ENCODE measurements at regions not wholly inside any gene's neighbourhood (a gene's known extent, or its start where the extent isn't known, plus 50 kb on each side); places are given as distances from the start of the nearest gene placed in this dataset.
A peak's percentile ranks its signal among the peaks of the same experiment; 100 is the strongest.

DNA sequence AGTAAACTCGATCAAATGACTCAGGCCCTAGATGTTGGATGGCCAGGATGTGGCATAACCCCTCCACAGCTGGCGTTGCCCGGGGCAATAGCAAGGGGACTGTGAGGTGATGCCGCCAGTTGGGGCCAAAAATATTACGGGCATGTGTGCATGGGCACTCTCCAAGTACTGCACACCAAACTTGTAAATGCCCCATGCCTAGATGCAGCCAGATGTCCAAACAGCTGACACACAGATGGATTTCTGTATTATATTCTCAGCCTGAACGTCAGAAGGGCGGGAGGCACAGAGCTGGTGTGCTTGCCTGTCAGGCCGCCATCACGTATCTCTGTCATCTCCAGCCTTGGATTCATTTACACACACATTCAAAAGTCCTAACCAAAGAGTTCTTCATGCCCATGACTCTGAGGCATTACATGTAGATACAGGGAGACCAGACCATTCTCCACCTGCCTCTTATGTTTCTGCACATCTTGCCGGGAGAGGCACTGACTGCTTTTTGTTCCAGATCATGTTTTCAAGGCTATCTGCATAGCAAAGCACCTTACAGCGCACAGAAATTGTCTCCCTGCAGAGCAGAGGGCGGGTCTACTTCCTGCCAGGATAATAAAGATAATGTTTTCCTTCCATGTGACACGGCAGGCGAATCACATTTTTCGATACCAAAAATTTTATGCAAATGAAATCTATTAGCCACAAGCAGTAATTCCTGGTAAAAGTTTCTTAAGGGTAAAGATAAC is 200.9 kb upstream of the ADAMTS16 start:
- DNase-seq (ENCODE audit: low spot score in 2 of 2), result no peak
- no peak for FAIRE-seq

DNA sequence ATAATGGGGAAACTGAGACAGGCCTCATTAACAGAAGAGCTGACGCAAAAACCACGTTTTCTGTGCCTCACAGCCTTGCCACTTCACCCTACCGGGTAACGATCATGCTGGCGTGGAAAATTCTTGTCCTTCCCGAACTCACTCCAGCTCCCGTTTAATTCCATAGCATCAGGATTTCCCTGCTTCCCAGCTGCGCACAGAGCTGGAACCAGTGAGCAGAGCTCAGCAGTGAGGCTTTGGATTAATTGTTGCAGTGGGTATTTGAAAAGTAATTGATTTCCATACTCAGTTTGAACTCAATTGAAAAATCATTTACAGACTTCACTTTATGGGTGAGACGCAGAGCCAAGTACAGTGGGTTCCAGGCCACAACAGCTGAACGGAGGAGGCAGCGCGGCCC is 199.0 kb upstream of the ADAMTS16 start:
- FAIRE-seq (no peak), DNase-seq (ENCODE audit: low spot score in 2 of 2) (no peak)

DNA sequence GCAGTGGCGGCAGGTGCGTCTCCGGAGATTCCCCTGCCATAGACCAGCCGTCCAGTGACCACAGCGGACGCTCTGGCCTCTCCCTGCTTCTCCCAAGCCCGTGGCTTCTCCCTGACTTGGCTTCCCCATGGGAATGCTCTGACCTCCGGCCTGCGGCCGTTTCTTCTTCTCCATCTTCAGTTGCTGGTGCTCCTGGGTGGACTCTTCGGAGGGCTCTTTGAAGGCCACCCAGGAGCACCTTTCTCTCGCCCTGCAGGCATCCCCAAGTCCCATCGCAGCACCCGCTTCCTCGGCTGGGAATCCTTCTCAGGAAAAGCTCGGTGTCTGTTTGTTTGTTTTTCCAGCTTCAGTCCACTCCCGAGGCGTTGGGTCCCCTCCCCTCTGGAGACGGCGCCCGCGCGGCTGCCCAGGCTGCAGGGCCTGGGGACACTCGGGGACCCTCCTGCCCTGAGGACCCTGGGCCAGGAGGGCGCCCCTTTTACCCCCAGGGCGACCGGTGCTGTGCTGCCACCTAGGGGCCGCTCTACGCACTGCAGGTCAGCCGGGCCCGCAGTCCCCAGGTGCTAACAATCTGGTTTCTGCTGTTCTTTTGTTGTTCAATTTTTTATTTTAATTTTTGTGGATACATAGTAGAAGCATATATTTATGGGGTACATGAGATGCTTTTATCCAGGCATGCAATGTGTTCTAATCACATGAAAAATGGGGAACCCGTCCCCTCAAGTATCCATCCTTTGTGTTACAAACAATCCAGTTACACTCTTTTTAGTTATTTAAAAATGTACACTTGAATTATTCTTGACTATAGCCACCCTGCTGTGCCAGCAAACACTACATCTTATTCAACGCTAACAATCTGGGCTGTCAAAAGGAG is 197.9 kb upstream of the ADAMTS16 start:
- peak in 1 of 2 donors; percentile 34 for DNase-seq (ENCODE audit: low spot score in 2 of 2)
- no peak for FAIRE-seq

DNA sequence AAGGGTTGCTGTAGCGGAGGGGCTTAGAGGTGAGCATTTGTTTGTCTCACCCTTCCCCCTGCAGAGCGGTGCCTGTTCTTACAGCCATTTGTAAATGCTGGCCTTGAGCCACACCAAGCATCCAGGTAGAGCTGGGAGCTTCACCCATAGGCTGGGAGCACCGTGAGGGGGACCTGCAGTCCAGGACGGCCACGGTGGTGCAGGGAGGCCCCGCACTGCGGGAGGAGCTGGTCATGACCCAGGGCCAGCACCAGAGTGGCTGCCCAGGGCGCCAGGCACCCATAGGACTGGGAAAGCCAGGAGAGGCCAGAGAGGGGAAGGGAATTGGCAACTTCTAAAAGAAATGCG is 197.3 kb upstream of the ADAMTS16 start:
- DNase-seq (ENCODE audit: low spot score in 2 of 2) (no peak), FAIRE-seq (no peak)

DNA sequence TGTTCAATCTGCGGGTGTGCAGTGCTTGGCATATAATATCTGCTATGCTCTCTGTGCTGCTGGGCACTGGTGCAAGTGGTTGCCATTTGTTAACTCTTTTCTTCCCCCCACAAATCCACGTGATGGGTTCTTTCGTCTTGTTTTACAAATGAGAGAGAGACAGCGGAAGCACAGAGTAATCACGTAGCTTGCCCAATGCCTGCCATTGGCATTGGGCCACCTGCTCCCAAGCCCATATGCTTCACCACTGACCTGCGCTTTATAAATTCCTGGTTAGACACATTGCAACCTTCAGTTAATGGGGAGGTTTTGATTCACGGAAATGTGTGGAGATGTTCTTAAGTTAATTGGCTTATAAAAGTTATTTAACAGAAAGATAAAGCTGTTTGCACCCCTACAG is 194.8 kb upstream of the ADAMTS16 start:
- no peak for FAIRE-seq
- no peak for DNase-seq (ENCODE audit: low spot score in 2 of 2)

DNA sequence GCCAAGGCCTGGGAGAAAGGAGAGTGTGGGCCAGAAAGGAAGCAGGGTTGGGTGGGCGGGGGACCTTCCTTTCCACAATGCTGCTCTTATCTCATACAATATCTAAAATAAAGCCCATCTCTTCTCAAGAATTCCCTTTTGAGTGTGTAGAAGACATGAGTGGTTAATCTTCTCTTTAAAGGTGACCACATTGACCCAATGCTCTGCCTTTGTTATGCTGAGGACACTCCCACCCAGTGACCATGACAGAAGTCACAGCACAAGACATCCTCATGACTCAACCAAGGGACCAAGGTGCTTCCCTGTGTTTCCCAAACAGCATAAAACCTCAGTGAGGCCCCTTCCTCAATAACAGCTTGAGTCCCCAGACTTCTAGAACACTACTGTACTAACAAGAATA is 193.0 kb upstream of the ADAMTS16 start:
- DNase-seq (ENCODE audit: low spot score in 2 of 2) (no peak), FAIRE-seq (no peak)

DNA sequence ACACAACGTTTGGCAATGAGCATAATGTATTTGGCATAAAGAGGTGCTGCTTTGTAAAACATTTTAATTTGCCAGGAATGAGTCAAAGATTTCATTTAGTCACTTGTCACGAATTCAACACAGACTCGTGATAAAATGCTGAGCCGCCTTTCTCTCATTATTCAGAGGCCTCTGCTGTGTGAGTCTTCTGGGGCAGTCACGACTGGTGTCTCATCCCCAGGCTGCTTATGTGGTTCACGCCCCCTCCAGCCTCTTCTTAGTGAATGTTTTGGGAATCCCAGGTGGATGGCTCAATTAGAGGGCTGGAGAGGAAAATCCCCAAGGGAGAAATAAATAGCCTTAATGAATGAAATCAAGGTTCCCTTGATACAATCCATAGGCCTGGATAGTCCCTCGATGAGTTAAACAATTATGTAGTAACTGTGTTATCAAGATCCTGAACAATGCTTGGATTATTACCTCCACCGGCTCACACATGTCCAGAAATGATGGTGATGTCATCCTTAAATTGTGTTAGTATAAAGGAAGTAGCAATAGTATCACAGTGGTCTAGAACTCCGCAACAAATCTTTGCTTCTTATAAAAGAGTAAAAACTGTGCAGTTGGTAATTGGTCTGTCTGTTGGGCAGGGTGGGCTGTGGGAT is 192.1 kb upstream of the ADAMTS16 start:
- DNase-seq (ENCODE audit: low spot score in 2 of 2), result no peak
- no peak for FAIRE-seq

DNA sequence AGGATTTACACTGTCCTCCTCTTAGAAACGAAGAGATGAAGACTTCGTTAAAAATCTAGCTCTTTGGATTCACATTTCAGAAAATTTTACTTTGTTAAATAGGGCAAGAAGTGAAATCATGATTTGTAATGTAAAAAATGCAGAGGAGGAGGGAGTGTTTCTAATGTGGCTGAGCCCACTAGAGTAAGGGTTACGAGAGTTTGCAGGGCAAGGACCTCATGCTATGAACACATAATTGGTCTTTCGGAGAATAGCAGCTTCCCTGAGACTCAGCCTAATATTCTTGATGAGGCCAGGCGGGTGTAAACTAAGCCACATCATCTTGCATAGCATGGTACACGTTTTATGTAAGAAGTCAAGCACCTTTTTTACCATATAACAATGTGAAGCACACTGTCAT is 191.0 kb upstream of the ADAMTS16 start:
- FAIRE-seq (no peak), DNase-seq (ENCODE audit: low spot score in 2 of 2) (no peak)

DNA sequence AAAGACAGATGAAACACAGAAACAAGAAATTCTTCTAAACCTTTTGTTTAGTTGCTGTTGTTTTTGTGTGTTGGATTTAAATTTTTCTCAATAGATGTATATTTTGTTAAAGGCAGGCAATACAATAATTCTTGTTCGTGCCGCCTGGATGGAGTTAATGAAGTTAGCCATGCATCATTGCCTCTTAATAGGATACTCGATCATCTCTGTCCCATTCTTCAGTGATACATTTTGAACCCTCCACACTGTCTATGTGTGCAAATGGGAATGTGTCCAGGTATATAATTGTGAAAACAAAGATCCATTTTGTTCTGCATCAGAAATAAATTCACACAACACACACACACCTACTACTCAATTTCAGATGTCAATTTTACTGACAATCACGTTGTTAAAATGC is 186.6 kb upstream of the ADAMTS16 start:
- DNase-seq (ENCODE audit: low spot score in 2 of 2) (no peak), FAIRE-seq (no peak)

DNA sequence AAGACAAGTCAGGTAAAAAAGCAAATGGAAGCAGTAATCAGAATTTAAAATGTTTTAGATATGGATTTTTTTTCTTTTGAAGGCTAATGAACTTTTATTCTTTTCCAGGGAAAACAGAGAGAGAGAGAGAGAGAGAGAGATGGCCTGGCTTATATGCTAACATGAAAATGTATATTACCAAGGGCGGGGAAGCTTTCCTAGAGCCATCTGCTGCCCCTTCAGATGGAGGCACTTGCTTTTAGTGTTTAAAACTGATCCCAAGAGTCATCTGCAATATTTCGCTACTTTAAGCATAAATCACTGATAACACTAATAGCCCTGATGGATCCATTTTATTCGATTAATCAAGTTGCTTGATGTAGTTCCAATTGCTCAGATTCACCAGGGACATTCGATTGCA is 186.1 kb upstream of the ADAMTS16 start:
- FAIRE-seq, result no peak
- no peak for DNase-seq (ENCODE audit: low spot score in 2 of 2)

DNA sequence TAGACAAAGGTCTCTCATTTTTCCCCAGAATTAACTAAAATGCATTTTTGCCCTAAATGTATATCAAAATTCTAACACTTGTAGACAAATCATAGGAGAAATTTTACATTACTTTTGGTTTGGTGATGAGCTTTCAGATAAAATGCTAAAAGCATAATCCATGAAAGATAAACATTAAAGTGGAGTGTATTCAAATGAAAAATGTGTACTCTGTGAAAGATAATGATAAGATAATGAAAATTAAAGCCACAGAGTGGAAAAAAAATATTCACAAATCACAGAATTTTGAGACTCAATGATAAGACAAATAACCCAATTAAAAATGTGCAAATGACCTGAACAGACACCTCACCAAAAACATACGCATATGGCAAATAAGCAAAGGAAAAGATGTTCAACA is 176.9 kb upstream of the ADAMTS16 start:
- FAIRE-seq, result no peak
- DNase-seq (ENCODE audit: low spot score in 2 of 2), result no peak

DNA sequence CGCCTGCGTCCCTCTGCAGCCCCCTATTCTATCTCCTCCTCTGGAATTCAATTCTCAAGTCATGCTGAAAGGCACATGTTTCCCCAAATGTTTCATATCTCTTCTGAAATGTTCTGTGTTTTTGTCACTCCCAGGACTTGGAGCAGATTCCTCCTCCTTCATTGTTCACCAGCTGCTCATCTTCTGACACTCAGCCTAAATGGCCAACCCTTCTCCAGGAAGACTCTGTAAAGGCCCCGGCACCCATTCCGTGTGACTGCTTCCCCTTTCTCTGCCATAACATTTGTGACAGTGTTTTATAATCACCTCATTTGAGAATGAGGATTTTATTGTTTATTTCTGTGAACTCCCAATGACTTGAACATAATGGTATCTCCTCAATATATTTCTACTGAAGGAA is 170.8 kb upstream of the ADAMTS16 start:
- DNase-seq (ENCODE audit: low spot score in 2 of 2) (no peak), FAIRE-seq (no peak)

DNA sequence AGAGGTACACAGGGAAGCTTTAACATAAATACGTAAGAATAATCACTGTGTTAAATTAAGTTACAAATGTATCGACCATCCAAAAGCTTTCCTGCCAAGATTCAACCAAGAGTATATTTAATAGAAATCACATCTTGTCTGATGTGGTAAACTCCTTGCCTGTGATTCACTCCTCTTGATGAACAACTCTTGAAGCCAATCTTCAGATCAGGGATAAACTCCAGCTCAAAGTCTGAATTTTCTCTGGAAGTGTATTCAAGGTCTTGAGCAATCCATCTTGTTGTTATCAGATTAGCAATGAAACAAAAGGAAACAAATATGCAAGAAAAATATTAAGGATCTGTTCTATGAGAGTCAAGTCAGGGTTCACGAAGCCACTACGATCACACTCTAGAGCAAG is 170.0 kb upstream of the ADAMTS16 start:
- FAIRE-seq (no peak), DNase-seq (ENCODE audit: low spot score in 2 of 2) (no peak)

DNA sequence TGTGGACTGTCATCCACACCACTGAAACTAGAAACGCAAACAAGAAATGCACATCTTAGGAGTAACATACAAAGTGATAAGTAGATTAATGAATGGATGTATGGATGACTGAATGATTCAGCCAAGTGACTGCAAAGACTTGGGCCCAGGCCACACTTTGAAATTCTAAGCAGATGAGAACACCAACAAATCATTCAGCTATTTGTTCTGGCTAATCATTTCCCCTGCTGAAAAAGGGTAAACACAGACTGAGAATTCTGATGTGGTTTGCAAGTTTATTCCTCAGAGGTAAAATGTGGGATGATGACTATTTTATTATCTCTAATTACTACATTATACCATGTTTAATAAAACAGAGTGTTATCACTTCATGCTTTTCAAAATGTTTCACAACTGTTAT is 163.2 kb upstream of the ADAMTS16 start:
- DNase-seq (ENCODE audit: low spot score in 2 of 2), result no peak
- FAIRE-seq, result no peak

DNA sequence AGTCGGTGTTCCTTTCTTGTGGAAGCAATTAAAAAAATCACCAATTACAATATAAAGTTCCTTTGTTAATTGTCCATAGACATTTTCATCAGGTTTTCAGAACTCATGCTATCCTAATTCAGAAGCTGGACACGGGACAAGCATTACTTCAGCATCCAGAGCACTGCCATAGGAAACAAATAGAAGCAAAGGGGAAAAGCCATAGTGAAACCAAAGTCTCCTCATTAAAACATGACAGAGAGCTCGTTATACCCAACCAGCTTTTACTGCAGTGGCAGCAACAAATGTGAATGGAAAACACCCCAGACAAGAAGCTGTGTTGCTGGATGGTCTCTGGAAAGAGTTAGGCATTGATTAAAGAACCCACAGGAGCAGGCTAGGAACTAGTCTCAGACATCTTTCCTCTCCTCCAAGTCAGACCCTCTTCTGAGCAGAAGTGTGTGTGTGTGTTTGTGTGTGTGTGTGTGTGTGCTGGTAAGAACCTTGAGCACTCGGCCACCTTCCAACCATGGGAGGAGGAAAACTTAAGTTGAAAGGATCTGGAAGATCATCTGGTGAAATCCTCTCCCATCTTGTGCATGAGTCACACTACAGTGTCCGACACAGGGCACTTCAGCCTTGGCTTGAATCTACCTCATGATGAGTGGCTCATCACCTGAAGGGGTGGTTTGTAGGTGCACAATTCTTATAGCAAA is 162.6 kb upstream of the ADAMTS16 start:
- no peak for FAIRE-seq
- no peak for DNase-seq (ENCODE audit: low spot score in 2 of 2)

DNA sequence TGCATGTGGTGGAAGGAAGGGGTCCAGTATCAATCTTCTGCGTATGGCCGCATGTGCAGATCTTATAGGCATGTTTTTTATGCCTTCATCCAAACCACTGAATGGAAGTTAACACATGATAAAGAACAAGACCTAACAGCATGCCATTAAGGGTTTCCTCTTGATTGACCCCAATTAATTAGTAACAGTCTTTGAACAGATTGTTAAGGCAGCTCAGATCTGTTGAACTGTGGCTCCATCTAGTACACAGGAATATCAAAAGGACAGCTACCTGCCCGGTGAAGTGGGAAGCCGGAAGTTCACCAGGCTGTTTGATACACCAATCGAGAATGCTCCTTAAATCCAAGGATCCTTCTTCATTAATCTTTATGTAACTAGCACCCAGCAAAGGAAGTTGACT is 159.9 kb upstream of the ADAMTS16 start:
- no peak for FAIRE-seq

DNA sequence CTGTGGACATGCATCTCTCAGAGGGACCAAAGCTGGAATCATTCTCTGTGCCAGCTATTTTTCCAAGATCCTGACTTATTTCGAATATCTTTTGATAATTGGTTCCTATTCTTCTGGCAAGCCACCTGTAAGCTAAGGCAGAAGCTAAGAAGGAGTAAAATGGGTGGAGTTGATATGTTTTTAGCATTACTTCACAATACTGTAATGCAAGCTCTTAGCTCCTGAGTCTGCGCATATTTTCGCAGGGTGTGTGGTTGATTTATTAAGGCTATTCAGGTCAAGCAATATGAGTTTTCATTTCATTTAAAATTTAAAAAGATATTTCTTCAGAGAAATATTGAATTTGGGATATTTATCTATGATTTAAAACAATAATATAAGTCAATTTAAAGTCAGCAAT is 158.5 kb upstream of the ADAMTS16 start:
- no peak for FAIRE-seq
- no peak for DNase-seq (ENCODE audit: low spot score in 2 of 2)

More for the DNA sequence above, 159.9 kb upstream of the ADAMTS16 start:
- no peak for DNase-seq (ENCODE audit: low spot score in 2 of 2)

DNA sequence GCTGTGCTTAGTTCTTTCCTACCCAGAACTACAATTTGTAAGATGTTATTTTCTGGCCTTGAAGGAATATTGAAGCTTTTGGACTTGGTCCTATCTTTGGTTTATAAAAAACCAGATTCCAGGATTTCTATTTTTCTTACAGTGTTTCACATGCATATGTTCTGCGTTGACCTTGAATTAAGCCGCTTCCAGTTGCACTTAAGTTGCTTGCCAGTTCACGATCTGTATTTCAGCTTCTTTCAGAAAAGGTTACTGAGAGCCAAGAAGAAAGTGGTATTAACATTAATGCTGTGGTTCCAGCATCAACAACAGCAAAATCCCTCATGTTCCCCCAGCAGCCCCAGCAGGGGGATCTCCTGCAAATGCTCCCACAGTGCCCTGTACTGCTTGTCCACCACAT is 156.4 kb upstream of the ADAMTS16 start:
- DNase-seq (ENCODE audit: low spot score in 2 of 2) (no peak), FAIRE-seq (no peak)

DNA sequence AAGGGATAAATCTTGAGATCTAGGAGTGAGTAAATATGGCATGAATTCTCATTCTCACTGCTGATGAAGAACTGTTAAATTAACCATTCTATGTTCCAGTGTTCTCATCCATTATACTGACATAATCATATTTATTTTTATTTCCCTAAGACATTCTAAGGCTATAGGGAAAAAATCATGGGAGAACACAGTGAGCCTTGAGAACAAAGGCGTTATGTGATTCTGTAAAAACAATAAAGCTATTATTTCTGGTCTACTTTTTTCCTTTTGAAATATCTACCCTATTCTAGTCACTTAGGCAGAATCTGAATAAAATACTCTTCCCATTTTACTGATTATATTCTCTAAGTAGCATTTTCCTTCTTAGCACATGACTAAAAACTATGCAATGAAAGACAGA is 155.7 kb upstream of the ADAMTS16 start:
- FAIRE-seq, result no peak

DNA sequence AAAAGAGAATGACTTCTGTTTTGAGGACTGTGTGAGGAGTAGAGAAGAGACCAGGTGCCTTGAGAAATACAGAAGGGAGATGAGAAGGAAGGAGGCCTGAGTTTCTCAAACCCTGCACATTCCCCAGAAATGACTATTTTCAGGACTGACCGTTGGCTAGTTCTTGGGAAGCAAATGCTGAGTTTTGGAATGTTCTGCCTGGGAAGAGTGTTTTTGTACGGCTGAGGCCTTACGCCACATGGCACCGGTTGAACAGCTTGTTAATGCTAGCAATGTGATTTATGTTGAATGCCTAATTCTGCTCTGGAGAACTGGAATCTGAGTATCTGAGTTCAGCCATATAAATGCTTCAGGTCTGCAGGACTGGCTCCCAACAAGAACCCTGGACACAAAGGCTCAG is 152.7 kb upstream of the ADAMTS16 start:
- DNase-seq (ENCODE audit: low spot score in 2 of 2) (no peak), FAIRE-seq (no peak)

More for the DNA sequence above, 155.7 kb upstream of the ADAMTS16 start:
- DNase-seq (ENCODE audit: low spot score in 2 of 2), result no peak

DNA sequence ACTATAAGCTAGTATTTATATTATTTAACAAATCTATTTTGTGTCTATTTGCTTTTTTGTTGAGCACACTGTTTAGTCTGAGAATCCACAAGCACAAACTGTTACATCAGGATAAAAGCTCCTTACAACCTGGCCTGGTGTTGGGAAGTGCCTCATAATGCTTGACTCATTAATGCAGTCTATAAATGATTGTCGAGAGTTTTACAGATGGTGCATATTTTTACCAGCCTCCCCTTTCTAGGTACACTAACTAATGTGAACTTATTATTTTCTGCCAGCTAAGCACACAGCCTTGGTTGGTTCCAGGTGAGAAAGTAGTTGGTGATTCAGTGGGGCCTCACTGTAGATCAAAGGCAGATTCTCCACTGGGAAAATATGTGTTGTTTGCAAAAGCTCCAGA is 151.0 kb upstream of the ADAMTS16 start:
- DNase-seq (ENCODE audit: low spot score in 2 of 2) (no peak), FAIRE-seq (no peak)

Data from frontal cortex (tissue), 3 donors.